ENCODE measurements at regions not wholly inside any gene's neighbourhood (a gene's known extent, or its start where the extent isn't known, plus 50 kb on each side); places are given as distances from the start of the nearest gene placed in this dataset.

- no peak for DNase-seq
Observed at GRCh38 chr4:181688432-181688831, 554.8 kb upstream of the TENM3 start.

GRCh38 chr4:181688872-181689271, 554.3 kb upstream of the TENM3 start:
- no peak for DNase-seq

GRCh38 chr4:181690498-181690897, 552.7 kb upstream of the TENM3 start:
- DNase-seq: no peak

- no peak for DNase-seq
Observed at GRCh38 chr4:181692965-181693364, 550.2 kb upstream of the TENM3 start.

- no peak for DNase-seq
Observed at GRCh38 chr4:181693517-181693916, 549.7 kb upstream of the TENM3 start.

- DNase-seq: no peak
Observed at GRCh38 chr4:181698221-181698620, 545.0 kb upstream of the TENM3 start.

GRCh38 chr4:181701214-181701613, 542.0 kb upstream of the TENM3 start:
- peak in 1 of 2 experiments; percentile 29 for DNase-seq

GRCh38 chr4:181701894-181702293, 541.3 kb upstream of the TENM3 start:
- DNase-seq: no peak

GRCh38 chr4:181702864-181703495, 540.2 kb upstream of the TENM3 start:
- DNase-seq: no peak

- no peak for DNase-seq
Observed at GRCh38 chr4:181710143-181710542, 533.1 kb upstream of the TENM3 start.

GRCh38 chr4:181711387-181711786, 531.8 kb upstream of the TENM3 start:
- DNase-seq: no peak

GRCh38 chr4:181728305-181728966, 514.8 kb upstream of the TENM3 start:
- DNase-seq: no peak

GRCh38 chr4:181731900-181732299, 511.3 kb upstream of the TENM3 start:
- DNase-seq: no peak

GRCh38 chr4:181737744-181738143, 505.5 kb upstream of the TENM3 start:
- no peak for DNase-seq

GRCh38 chr4:181739031-181739430, 504.2 kb upstream of the TENM3 start:
- DNase-seq: no peak

GRCh38 chr4:181741513-181741912, 501.7 kb upstream of the TENM3 start:
- no peak for DNase-seq

GRCh38 chr4:181745933-181746625, 497.1 kb upstream of the TENM3 start:
- DNase-seq: no peak

GRCh38 chr4:181748581-181748980, 494.6 kb upstream of the TENM3 start:
- DNase-seq: no peak

- no peak for DNase-seq
Observed at GRCh38 chr4:181752516-181752915, 490.7 kb upstream of the TENM3 start.

- DNase-seq: no peak
Observed at GRCh38 chr4:181753207-181753606, 490.0 kb upstream of the TENM3 start.

GRCh38 chr4:181755846-181756245, 487.4 kb upstream of the TENM3 start:
- no peak for DNase-seq

- DNase-seq: no peak
Observed at GRCh38 chr4:181756451-181757095, 486.6 kb upstream of the TENM3 start.

- DNase-seq: no peak
Observed at GRCh38 chr4:181757098-181757497, 486.1 kb upstream of the TENM3 start.

Measured in NCI-H2081 (cell line).